HL-60 (cell line): ENCODE measurements at regions not wholly inside any gene's neighbourhood (a gene's known extent, or its start where the extent isn't known, plus 50 kb on each side); places are given as distances from the start of the nearest gene placed in this dataset.

Experiments used
- CTCF ChIP-seq: IDR thresholded peaks from one replicate; pipeline ENCODE4 v1.5.1; 2011; ENCODE audit warnings: low read length, control low read depth, inconsistent platforms; ENCODE audit not compliant: insufficient read depth
- POLR2AphosphoS5 ChIP-seq: IDR thresholded peaks from 2 replicates; pipeline ENCODE4 v1.6.1; 2012; ENCODE audit warnings: low read depth
- REST ChIP-seq: IDR thresholded peaks from 2 replicates; pipeline ENCODE4 v1.6.1; 2012; ENCODE audit warnings: low read depth; ENCODE audit not compliant: insufficient replicate concordance

- TF ChIP-seq REST (no peak), POLR2AphosphoS5 (no peak), CTCF (no peak)
These were observed 380.2 kb downstream of the TMEM135 start for GRCh38 chr11:87417951-87418350.
